ENCODE measurements at regions not wholly inside any gene's neighbourhood (a gene's known extent, or its start where the extent isn't known, plus 50 kb on each side); places are given as distances from the start of the nearest gene placed in this dataset.
A peak's percentile ranks its signal among the peaks of the same experiment; 100 is the strongest.

- TF ChIP-seq MAX (IDR thresholded peaks at IDR 0.05): peak; percentile 27; the same call in 1 of the 2 replicates
Observed at GRCh38 chr7:130966246-130967009, 232.4 kb upstream of the KLF14 start (continued).

GRCh38 chr7:130970196-130970595, 236.2 kb upstream of the KLF14 start:
- RAD21 ChIA-PET (ENCODE audit: low non-redundant PET in 1 of 2, low total read pairs in 2 of 2, uncharacterized antibody in 2 of 2, unreplicated experiment in 2 of 2): no interaction called here

More at GRCh38 chr7:130970196-130970595, 236.2 kb upstream of the KLF14 start:
- H3K4me1 ChIP-seq (ENCODE audit: control insufficient read depth in 1 of 2, insufficient read depth in 2 of 2, low read length in 2 of 2): peaks cover 21 to 50% of the 10 kb centered on the region in 2 experiments
- peaks cover 10% of the 10 kb centered on the region; the same call in 1 of the 2 replicates for H3K79me2 ChIP-seq (ENCODE audit: insufficient read depth, low read length)
- H3K27ac ChIP-seq (ENCODE audit: low read depth, low read length): peak overlapping the region; percentile 44; the same call in 1 of the 2 replicates
- no TSS peak for BruUV-seq (replicated peaks)
- ChIA-PET POLR2A (interaction anchor here (0.7 to 2.9 kb wide), 2 partner anchors 9 to 67 kb away, joined by 3 to 24 read pairs; no protein-coding TSS in a partner anchor), CTCF (interaction anchor here (1.6 to 2.6 kb wide), 2 partner anchors 10 to 12 kb away, joined by 12 to 14 read pairs; no protein-coding TSS in a partner anchor)
- peaks cover 0 to 6% of the 10 kb centered on the region in 2 experiments; a peak in 1 of 4 replicates for H3K9me3 ChIP-seq (ENCODE audit: control insufficient read depth in 1 of 2, insufficient read depth in 1 of 2, low read depth in 1 of 2, low read length in 2 of 2)
- H4K20me1 ChIP-seq (ENCODE audit: insufficient read depth): no peaks in the 10 kb centered on the region
- intact Hi-C loops (cut with micrococcal nuclease): no loop called here
- peaks cover 0 to 17% of the 10 kb centered on the region in 2 experiments; a peak in 1 of 4 replicates for H3K36me3 ChIP-seq (ENCODE audit: control insufficient read depth in 1 of 2, insufficient read depth in 2 of 2, low read length in 2 of 2)
- H3K4me2 ChIP-seq (ENCODE audit: low read length): no peak overlapping the region
- no peaks in the 10 kb centered on the region for H3K27me3 ChIP-seq (ENCODE audit: insufficient read depth, low read length)
- no peak overlapping the region for H2AFZ ChIP-seq (ENCODE audit: low read depth, low read length, poor library complexity, severe bottlenecking)
- TF ChIP-seq ATF3 (IDR thresholded peaks at IDR 0.05) (no peak), EZH2 (IDR thresholded peaks at IDR 0.05) (no peak), TCF7L2 (IDR thresholded peaks at IDR 0.05; ENCODE audit: borderline replicate concordance, extremely low read depth, insufficient read depth, insufficient read length) (no peak), EZH2phosphoT487 (IDR thresholded peaks at IDR 0.05; ENCODE audit: borderline replicate concordance) (no peak), CEBPB (IDR thresholded peaks at IDR 0.05; ENCODE audit: low read depth) (no peak)
- H3K9ac ChIP-seq (ENCODE audit: low read length): peak overlapping the region; percentile 10
- H3K4me3 ChIP-seq (replicated peaks in 1 of 2; ENCODE audit: low read depth in 1 of 2, low read length in 2 of 2): no peak overlapping the region
- no peak for ATAC-seq
- DNase-seq (ENCODE audit: low read depth, low spot score): no peak
- no peaks in the 10 kb centered on the region for H3K9me2 ChIP-seq (ENCODE audit: insufficient read depth)
